ENCODE measurements at regions not wholly inside any gene's neighbourhood (a gene's known extent, or its start where the extent isn't known, plus 50 kb on each side); places are given as distances from the start of the nearest gene placed in this dataset.
A peak's percentile ranks its signal among the peaks of the same experiment; 100 is the strongest.

DNA sequence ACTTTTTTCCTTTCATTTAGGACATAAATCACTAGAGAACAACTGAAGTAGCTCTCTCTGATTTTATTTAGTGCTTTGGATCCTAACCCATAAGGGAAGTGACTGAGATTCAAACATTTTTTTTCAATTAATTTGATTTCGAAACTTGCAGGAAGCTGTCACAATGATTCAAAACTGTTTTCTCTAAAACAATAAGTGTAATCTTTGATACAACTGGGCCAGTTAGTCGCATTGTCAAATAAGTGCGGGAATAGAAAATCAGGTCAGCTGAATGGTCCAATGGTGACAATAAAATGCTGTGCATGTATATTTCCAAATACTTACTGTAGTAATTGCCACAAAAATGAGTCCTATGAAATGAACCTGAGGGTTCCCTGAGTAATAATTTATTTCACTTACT, 930.8 kb downstream of the TFAP2A start:
- TF ChIP-seq, protein P1, sequence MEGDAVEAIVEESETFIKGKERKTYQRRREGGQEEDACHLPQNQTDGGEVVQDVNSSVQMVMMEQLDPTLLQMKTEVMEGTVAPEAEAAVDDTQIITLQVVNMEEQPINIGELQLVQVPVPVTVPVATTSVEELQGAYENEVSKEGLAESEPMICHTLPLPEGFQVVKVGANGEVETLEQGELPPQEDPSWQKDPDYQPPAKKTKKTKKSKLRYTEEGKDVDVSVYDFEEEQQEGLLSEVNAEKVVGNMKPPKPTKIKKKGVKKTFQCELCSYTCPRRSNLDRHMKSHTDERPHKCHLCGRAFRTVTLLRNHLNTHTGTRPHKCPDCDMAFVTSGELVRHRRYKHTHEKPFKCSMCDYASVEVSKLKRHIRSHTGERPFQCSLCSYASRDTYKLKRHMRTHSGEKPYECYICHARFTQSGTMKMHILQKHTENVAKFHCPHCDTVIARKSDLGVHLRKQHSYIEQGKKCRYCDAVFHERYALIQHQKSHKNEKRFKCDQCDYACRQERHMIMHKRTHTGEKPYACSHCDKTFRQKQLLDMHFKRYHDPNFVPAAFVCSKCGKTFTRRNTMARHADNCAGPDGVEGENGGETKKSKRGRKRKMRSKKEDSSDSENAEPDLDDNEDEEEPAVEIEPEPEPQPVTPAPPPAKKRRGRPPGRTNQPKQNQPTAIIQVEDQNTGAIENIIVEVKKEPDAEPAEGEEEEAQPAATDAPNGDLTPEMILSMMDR (conservative IDR thresholded peaks at IDR 0.05; ENCODE audit: low read depth, low read length), result no peak
- no peak for TF ChIP-seq EZH2 (IDR thresholded peaks at IDR 0.05; ENCODE audit: borderline replicate concordance, low read depth, low read length, poor library complexity, severe bottlenecking)
- intact Hi-C loops (cut with micrococcal nuclease; ENCODE audit: unreplicated experiment), result no loop called here

DNA sequence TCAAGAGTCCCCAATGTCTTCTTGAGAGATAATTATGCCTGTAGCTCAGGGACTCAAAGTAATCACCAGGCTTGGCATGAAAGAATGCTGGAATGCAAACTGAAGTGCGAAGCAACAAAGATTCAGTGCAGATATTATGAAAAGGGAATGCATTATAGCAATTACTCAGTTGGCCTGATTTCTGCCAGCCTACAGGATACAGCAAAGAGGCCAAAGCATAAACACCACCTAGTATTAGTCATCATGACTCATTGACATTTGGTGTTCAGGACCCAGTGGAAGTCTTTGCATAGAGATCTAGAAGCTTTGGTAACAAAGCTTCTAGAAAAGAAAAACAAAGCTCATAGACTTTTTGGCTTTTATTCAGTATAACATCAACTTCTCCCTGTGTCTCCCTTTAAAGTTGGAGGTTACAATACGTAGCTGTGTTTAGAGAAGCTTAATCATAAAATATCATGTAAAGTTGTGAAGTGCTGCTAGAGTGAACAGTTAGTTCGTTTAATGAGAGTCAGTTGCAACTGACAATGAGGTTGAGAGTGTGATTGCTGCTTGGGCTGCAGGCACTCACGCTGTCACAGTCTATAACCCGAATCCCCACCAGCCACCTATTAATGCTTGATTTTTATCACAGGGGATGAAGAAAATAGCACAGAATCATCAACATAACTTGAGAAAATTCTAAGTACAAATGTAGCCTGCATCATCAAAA, 932.7 kb downstream of the TFAP2A start:
- peak; percentile 79 for DNase-seq (ENCODE audit: low spot score)
- intact Hi-C loops (cut with micrococcal nuclease; ENCODE audit: unreplicated experiment), result no loop called here
- Histone ChIP-seq H3K27ac (ENCODE audit: low read depth, low read length, poor library complexity, severe bottlenecking) (no peak overlapping the region), H3K4me1 (ENCODE audit: insufficient read depth, low read length, poor library complexity, severe bottlenecking) (no peaks in the 10 kb centered on the region), H3K9me3 (ENCODE audit: low read depth, low read length, poor library complexity, severe bottlenecking) (no peaks in the 10 kb centered on the region), H3K27me3 (replicated peaks; ENCODE audit: insufficient read depth, low read depth, low read length, poor library complexity) (no peaks in the 10 kb centered on the region), H3K36me3 (ENCODE audit: insufficient read depth, low read length, poor library complexity, severe bottlenecking) (no peaks in the 10 kb centered on the region), H3K4me3 (ENCODE audit: low read depth, low read length, poor library complexity, severe bottlenecking) (no peak overlapping the region)
- ChIA-PET POLR2A (ENCODE audit: low non-redundant PET) (no interaction called here), CTCF (no interaction called here)
- no TSS peak for BruUV-seq (replicated peaks)
- TF ChIP-seq EZH2 (IDR thresholded peaks at IDR 0.05; ENCODE audit: borderline replicate concordance, low read depth, low read length, poor library complexity, severe bottlenecking), result no peak
- TF ChIP-seq, protein P1 (conservative IDR thresholded peaks at IDR 0.05; ENCODE audit: low read depth, low read length), result no peak

More for the DNA sequence above, 930.8 kb downstream of the TFAP2A start:
- Histone ChIP-seq H3K27me3 (replicated peaks; ENCODE audit: insufficient read depth, low read depth, low read length, poor library complexity) (no peaks in the 10 kb centered on the region), H3K9me3 (ENCODE audit: low read depth, low read length, poor library complexity, severe bottlenecking) (no peaks in the 10 kb centered on the region), H3K4me1 (ENCODE audit: insufficient read depth, low read length, poor library complexity, severe bottlenecking) (no peaks in the 10 kb centered on the region), H3K4me3 (ENCODE audit: low read depth, low read length, poor library complexity, severe bottlenecking) (no peak overlapping the region), H3K27ac (ENCODE audit: low read depth, low read length, poor library complexity, severe bottlenecking) (no peak overlapping the region), H3K36me3 (ENCODE audit: insufficient read depth, low read length, poor library complexity, severe bottlenecking) (no peaks in the 10 kb centered on the region)
- POLR2A ChIA-PET (ENCODE audit: low non-redundant PET), result no interaction called here
- DNase-seq (ENCODE audit: low spot score), result no peak
- CTCF ChIA-PET, result no interaction called here
- no TSS peak for BruUV-seq (replicated peaks)

DNA sequence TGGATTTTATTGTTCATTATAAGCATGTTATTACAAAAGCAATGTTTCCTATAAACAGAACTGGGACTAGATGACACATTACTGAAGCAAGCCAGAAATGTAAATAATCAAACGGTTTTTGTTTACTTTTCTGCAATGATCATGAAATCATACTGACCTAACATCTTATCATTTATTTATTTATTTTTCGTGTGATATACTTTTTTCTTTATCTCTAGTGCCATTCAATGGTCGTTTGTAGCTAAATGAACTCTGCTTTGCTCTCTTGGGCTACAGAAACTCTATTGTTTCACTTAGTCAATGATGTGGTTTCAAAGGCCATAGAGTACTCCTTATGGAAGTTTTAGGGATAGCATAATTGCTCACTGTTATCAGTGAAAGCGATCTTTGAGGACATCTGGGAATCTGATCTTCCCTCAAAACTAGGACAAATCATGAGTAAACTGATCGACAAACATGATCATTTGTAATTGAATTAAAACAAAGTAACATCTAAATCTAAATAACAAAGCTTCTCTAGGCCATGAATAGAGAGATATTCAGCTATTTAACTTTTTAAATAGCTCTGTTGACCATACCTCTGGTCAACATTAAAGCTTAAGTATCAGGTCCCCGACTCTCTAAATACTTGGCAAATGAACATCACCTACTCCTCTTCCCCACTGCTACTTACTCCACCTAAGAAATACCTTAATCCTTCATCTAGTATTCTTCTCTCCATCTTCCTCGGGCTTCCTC, 933.4 kb downstream of the TFAP2A start:
- no peak overlapping the region for H3K4me3 ChIP-seq (ENCODE audit: low read depth, low read length, poor library complexity, severe bottlenecking)
- H3K9me3 ChIP-seq (ENCODE audit: low read depth, low read length, poor library complexity, severe bottlenecking), result no peaks in the 10 kb centered on the region
- no peaks in the 10 kb centered on the region for H3K4me1 ChIP-seq (ENCODE audit: insufficient read depth, low read length, poor library complexity, severe bottlenecking)
- no peaks in the 10 kb centered on the region for H3K36me3 ChIP-seq (ENCODE audit: insufficient read depth, low read length, poor library complexity, severe bottlenecking)
- ChIA-PET CTCF (no interaction called here), POLR2A (ENCODE audit: low non-redundant PET) (no interaction called here)
- no peak overlapping the region for H3K27ac ChIP-seq (ENCODE audit: low read depth, low read length, poor library complexity, severe bottlenecking)
- no TSS peak for BruUV-seq (replicated peaks)
- no peaks in the 10 kb centered on the region for H3K27me3 ChIP-seq (replicated peaks; ENCODE audit: insufficient read depth, low read depth, low read length, poor library complexity)
- TF ChIP-seq, protein P1 (conservative IDR thresholded peaks at IDR 0.05; ENCODE audit: low read depth, low read length), result no peak
- TF ChIP-seq EZH2 (IDR thresholded peaks at IDR 0.05; ENCODE audit: borderline replicate concordance, low read depth, low read length, poor library complexity, severe bottlenecking), result no peak
- intact Hi-C loops (cut with micrococcal nuclease; ENCODE audit: unreplicated experiment), result no loop called here
- DNase-seq (ENCODE audit: low spot score), result no peak

Measured in A673 (cell line).